Omental fat pad (tissue), 3 donors: ENCODE measurements at regions not wholly inside any gene's neighbourhood (a gene's known extent, or its start where the extent isn't known, plus 50 kb on each side); places are given as distances from the start of the nearest gene placed in this dataset.

Source experiments
- ATAC-seq: fragments of 150-250 bp; one replicate; pipeline ENCODE4 v1.9.1; 2016; ENCODE audit warnings: mild to moderate bottlenecking, moderate library complexity; ENCODE audit not compliant: low FRiP score
- DNase-seq: peaks from one replicate; pipeline ENCODE4 v3.0.0-alpha.2; 2019; ENCODE audit warnings: low spot score
- TF ChIP-seq, protein P1 (sequence below), 3 donors: fragments of 450-650 bp; IDR thresholded peaks; one replicate each; pipeline ENCODE4 v1.5.1; 2016 to 2017; ENCODE audit warnings: antibody characterized with exemption in 3 of 3, mild to moderate bottlenecking in 3 of 3, moderate library complexity in 2 of 3

DNA sequence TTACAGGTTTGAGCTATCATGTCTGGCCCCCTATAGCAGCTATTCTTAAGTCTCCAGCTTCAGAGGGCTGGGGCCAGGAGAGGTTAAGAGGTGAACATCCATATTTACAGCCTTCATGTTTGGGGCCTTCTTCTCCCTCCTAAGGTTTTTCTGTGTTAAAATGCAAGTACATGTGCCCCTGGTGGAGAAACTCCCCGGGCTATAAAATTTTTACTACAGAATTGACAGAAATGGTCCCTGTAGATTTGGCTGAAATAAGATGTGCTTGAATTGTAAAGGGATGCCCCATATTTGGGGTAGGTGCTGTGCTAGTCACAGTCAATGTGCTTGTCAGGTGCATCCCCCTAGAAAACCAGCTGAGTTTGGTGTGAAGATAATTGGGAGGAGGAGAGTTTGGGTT lies 263.3 kb upstream of the CXCR4 start:
- DNase-seq: no peak

DNA sequence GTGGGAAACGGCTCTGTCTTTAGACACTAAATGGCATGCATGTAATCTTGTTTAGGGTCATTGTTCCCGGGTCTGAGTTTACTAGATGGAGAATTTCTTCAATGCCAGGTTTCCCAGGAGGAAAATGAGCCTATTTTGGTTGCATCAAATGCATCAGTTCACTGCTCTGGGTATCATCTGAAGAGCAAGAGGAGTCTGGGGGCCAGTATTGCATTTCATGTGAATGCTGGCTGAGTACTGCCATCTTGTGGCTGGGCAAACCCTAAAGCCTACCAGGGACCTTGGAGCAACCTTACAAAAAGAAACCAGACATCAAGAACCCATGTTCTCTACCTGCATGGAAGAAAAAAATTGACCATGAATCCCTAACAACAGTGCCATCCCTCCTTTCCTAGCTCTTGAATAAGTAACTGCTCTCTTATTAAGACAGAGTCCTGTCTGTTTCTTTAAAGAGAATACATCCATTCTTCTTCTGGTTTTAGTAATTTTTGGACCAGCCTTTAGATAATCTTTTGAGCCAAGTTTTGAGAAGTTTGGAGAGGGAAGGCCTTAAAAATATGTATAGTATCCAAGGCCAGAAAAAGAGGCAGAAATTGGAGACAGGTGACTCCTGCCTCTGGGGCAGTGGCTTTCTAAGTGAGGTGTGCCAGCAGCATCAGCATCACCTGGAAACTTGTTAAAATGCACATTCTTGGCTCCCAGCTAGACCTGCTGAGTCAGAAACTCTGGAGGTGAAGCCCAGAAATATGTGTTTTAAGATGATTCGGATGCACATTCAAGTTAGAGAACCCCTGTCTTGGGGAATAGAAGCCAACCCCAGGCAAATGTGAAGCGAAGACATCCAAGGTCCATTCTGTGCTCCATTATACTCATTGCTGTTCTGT lies 261.0 kb upstream of the CXCR4 start:
- TF ChIP-seq, protein P1, sequence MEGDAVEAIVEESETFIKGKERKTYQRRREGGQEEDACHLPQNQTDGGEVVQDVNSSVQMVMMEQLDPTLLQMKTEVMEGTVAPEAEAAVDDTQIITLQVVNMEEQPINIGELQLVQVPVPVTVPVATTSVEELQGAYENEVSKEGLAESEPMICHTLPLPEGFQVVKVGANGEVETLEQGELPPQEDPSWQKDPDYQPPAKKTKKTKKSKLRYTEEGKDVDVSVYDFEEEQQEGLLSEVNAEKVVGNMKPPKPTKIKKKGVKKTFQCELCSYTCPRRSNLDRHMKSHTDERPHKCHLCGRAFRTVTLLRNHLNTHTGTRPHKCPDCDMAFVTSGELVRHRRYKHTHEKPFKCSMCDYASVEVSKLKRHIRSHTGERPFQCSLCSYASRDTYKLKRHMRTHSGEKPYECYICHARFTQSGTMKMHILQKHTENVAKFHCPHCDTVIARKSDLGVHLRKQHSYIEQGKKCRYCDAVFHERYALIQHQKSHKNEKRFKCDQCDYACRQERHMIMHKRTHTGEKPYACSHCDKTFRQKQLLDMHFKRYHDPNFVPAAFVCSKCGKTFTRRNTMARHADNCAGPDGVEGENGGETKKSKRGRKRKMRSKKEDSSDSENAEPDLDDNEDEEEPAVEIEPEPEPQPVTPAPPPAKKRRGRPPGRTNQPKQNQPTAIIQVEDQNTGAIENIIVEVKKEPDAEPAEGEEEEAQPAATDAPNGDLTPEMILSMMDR (IDR thresholded peaks at IDR 0.05): peak in 1 of 3 donors; percentile 6

More for the DNA sequence above, 263.3 kb upstream of the CXCR4 start:
- ATAC-seq: no peak
- TF ChIP-seq, protein P1 (IDR thresholded peaks at IDR 0.05): no peak

DNA sequence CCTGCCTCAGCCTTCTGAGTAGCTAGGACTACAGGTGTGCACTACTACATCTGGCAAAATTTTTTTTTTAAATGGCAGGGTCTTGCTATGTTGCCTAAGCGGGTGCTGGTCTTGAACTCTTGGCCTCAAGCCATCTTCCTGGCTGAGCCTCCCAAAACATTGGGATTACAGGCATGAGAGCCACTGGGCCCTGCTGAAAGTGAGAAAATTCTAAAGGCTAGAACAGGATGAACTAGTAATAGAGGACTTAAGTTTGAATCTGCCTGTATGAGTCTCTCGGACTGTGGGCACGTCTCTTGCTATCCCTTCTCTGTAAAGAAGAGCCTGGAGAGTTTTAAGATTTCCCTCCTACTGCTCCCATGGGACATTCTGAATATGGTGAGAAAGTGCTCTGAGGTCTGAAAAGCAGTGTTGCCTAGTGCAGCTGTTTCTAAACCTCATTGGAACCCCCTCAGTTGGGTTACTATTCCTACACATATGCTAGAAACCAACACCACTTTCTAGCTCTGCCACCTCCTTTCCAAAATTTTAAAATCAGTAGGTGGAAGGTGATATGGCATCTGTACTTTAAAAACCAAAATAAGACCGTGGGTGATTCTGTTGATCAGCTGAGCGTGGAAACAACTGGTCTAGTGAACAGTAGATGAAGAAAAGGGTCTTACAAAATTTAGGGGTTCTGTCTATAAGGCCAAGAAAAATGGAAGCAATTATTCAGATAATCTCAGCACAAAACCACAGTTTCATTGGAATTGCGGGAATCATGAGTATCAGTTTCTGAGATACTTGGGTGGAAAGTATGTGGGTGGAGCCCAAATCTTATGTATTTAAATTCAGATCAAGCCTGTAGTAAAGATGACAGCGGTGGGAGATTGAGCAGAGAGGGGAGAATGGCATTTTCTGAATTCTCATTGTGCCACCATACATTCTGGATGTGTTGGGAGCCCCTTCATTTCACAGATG lies 259.8 kb upstream of the CXCR4 start:
- ATAC-seq (no peak), DNase-seq (no peak)
- TF ChIP-seq, protein P1 (IDR thresholded peaks at IDR 0.05): no peak

More for the DNA sequence above, 261.0 kb upstream of the CXCR4 start:
- DNase-seq (no peak), ATAC-seq (no peak)

DNA sequence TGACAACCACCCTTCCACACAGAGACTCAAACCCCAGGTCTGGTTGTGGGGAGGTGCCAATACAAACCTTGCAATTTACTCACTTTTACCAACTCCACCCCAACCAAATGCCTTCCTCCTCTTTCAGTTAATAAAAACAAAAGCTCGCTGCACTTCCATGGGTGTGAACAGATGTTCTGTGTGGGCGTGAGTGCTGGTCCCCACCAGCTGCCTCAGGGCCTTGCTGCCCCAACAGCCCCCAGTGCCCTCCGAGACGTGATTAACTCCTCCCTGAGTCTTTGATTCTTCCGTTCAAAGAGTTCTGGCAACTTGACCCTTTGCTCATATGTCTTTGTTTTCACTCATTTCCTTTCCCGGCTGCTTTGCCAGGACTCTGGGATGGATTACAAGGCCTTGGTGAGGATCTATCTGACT lies 258.9 kb upstream of the CXCR4 start:
- no peak for DNase-seq
- ATAC-seq: no peak
- TF ChIP-seq, protein P1 (IDR thresholded peaks at IDR 0.05): no peak

DNA sequence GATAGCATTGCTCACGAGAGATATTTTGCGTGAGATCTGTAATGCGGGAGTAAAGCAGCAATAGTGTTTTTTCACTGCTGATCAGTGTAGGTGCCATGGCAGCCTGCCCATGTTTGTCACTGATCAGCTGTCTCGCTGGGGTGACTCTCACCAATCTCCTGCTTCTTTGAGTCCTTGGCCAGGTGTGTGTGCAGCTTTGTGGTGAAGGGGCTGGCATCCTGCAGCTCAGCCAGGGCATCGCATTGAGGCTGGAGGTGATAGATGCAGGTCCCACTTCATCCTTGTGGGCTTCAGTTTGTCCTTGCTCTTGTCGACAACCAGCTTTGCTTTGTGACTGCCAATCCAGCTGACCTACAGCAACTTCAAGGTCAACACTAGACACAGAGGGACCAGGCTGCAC lies 258.3 kb upstream of the CXCR4 start:
- TF ChIP-seq, protein P1 (IDR thresholded peaks at IDR 0.05): no peak
- ATAC-seq (no peak), DNase-seq (no peak)

DNA sequence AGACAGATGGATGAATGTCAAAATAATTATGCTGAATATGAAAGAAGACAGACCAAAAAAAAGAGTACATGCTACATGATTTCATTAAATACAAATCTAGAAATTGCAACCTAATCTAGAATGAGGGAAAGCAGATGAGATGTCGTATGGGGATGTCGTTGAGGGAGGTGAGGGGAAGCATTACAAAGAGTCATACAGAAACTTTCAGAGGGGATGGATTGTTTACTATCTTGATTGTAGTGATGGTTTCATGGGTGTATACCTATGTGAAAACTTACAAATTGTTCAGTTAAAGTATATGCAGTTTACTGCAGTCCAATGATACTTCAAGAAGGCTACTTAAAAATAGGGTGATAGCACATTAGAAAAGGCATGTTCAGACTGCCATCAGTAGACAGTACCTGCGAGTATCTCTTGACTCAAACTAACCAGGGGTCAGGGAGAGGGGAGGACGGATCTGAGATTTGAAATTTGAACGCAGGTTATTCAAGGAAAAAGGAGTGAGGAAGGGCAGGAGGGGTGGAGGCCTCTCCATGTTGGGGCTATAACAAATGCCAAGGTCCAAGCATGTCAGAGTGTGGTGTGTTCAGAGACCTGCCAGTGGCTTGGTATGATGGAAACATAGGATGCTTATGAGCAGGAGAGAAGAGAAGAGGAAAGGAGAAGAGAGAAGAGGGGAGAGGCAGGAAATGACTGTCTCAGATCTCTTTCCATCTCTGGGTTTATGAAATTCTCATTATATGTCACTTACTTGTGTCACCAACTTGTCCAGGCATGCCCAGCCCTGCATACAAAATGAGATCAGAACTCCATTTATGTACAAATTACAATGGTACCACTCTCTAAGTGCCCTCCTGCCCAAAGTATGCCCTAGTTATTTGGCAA lies 257.3 kb upstream of the CXCR4 start:
- DNase-seq (no peak), ATAC-seq (no peak)
- TF ChIP-seq, protein P1 (IDR thresholded peaks at IDR 0.05): no peak
